Activated T-helper 2 cell treated with anti-CD3 and anti-CD28 coated beads, Interferon-gamma antibody, Interleukin-2, Interleukin-4, amounts not matched to agents 10 μg/mL and 5 μg/mL and 100 μg/mL, durations not matched to agents 14 hours and 24 hours and 36 hours (primary cell): ENCODE measurements at regions not wholly inside any gene's neighbourhood (a gene's known extent, or its start where the extent isn't known, plus 50 kb on each side); places are given as distances from the start of the nearest gene placed in this dataset.

ENCODE experiments used
- DNase-seq: peaks from one replicate; pipeline ENCODE4 v3.0.0; 2021; ENCODE audit warnings: low spot score
- H3K27ac Mint-ChIP-seq: one replicate; pipeline ENCODE4 v1.8.0; 2021; ENCODE audit warnings: mixed read lengths
- H3K27me3 Mint-ChIP-seq: one replicate; pipeline ENCODE4 v1.8.0; 2021; ENCODE audit warnings: low read depth, mixed read lengths
- H3K36me3 Mint-ChIP-seq: one replicate; pipeline ENCODE4 v1.8.0; 2021; ENCODE audit warnings: low read depth, mixed read lengths
- H3K4me1 Mint-ChIP-seq: one replicate; pipeline ENCODE4 v1.8.0; 2021; ENCODE audit warnings: low read depth, mixed read lengths
- H3K4me3 Mint-ChIP-seq: one replicate; pipeline ENCODE4 v1.8.0; 2021; ENCODE audit warnings: low read depth, mild to moderate bottlenecking, moderate library complexity, mixed read lengths
- H3K9me3 Mint-ChIP-seq: one replicate; pipeline ENCODE4 v1.8.0; 2021; ENCODE audit warnings: mixed read lengths
- intact Hi-C: fragments of 100-400 bp; cut with micrococcal nuclease; formaldehyde crosslinking; loops from one replicate; pipeline ENCODE4 v1.15.1; 2023

DNA sequence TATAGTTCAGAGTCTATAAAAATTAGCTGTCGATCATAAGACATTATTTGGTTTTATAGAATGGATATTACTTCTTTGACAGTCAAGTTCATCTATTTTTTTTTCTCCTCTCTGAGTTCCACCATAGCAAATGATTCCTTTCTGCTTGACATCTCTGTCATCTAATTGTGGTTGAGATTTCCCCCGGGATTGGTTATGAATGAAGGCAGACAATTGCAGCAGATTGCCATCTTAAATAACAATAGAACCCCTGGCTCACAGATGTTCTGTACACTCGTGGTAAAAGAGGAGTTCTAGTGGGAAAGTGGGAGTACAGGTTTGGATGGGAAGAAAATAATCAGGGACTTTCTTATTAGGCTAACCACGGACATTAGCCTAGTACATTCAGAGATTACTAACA is 292.1 kb upstream of the NRXN1 start:
- Mint-ChIP-seq H3K4me3 (no peak overlapping the region), H3K36me3 (no peaks in the 10 kb centered on the region), H3K4me1 (no peaks in the 10 kb centered on the region), H3K9me3 (peaks cover 42% of the 10 kb centered on the region), H3K27ac (no peak overlapping the region), H3K27me3 (no peaks in the 10 kb centered on the region)
- DNase-seq: no peak
- intact Hi-C loops: no loop called here

DNA sequence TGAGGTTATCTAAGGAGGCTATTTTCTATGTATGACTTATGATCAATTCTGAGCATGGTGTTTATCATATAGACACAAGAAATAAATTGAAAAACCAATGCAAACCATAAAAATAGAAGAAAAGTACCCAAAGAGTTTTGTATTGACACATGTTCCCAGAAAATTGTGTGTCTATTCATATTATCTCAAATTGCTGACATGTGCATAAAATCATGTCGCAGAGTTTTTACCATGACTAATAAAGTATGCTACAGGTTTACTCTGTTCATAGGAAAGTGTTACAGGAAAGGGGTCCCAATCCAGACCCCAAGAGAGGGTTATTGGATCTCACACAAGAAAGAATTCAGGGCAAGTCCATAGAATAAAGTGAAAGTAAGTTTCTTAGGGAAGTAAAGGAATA is 290.7 kb upstream of the NRXN1 start:
- H3K36me3 Mint-ChIP-seq: no peaks in the 10 kb centered on the region
- no peaks in the 10 kb centered on the region for H3K4me1 Mint-ChIP-seq
- H3K9me3 Mint-ChIP-seq: peaks cover 41% of the 10 kb centered on the region
- H3K27me3 Mint-ChIP-seq: no peaks in the 10 kb centered on the region
- no peak overlapping the region for H3K4me3 Mint-ChIP-seq
- no peak overlapping the region for H3K27ac Mint-ChIP-seq
- DNase-seq: no peak
- intact Hi-C loops: no loop called here

DNA sequence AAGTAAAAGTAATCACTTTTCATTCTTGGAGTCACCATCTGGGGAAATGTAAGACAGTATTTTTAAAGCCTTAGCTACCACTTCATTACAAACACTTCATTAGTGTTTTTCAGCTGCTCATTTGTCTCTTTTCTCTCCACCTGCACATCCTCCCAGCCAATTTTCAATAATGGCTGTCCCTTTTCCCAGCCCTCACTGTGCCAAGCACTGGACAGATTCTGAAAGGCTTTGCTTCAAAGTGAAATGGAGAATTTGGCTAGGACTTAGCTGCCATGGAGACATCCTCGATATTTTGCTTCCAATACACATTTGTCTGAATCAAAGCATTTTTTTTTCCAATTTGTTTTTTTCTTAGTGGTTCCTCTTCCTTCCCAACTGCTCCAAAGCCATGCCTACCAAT is 272.4 kb upstream of the NRXN1 start:
- H3K27me3 Mint-ChIP-seq: no peaks in the 10 kb centered on the region
- intact Hi-C loops: no loop called here
- H3K4me1 Mint-ChIP-seq: no peaks in the 10 kb centered on the region
- DNase-seq: no peak
- peaks cover 24% of the 10 kb centered on the region for H3K9me3 Mint-ChIP-seq
- H3K36me3 Mint-ChIP-seq: no peaks in the 10 kb centered on the region
- no peak overlapping the region for H3K4me3 Mint-ChIP-seq
- no peak overlapping the region for H3K27ac Mint-ChIP-seq

DNA sequence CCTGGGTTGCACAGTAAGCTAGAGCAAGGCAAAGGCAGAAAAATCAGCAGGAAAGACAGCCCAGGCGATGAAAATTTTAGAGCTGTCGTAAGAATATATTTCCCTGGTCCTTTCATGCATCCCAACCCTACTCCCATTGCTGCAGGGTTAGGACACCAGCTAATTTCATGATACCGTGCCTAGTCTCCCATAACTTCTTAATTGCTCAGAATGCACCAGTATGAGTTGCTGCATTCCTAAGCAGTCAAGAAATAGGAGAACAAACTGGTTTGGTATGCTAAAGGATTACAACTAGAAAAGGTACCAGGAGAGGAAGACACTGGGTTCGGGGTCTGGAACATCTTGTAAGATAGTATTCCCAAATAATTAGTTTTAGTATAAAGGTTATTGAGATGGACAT is 269.4 kb upstream of the NRXN1 start:
- Mint-ChIP-seq H3K27me3 (no peaks in the 10 kb centered on the region), H3K36me3 (no peaks in the 10 kb centered on the region), H3K4me3 (no peak overlapping the region), H3K27ac (no peak overlapping the region), H3K4me1 (no peaks in the 10 kb centered on the region), H3K9me3 (peaks cover 24% of the 10 kb centered on the region)
- no peak for DNase-seq
- intact Hi-C loops: no loop called here

DNA sequence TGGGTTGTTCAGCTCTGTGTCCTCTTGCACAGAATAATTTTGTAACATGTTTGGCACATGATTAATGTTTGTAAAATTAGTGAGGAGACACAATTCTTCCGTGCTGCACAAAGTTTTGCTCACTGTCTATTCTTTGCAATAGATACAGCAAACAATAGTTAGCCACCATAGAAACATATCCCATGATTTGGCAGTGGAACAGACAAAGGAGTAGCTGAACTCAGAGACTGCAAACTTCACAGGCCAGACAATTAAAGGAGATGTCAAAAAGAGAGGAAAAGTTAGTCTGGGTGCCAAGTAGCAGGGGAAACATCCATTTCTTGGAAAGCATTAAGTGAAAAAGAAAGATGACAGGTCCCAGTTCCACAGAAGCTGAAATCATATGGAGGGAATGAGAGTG is 267.4 kb upstream of the NRXN1 start:
- Mint-ChIP-seq H3K9me3 (peaks cover 12% of the 10 kb centered on the region), H3K4me1 (no peaks in the 10 kb centered on the region), H3K27me3 (no peaks in the 10 kb centered on the region), H3K4me3 (no peak overlapping the region), H3K36me3 (no peaks in the 10 kb centered on the region), H3K27ac (no peak overlapping the region)
- intact Hi-C loops: no loop called here
- no peak for DNase-seq

DNA sequence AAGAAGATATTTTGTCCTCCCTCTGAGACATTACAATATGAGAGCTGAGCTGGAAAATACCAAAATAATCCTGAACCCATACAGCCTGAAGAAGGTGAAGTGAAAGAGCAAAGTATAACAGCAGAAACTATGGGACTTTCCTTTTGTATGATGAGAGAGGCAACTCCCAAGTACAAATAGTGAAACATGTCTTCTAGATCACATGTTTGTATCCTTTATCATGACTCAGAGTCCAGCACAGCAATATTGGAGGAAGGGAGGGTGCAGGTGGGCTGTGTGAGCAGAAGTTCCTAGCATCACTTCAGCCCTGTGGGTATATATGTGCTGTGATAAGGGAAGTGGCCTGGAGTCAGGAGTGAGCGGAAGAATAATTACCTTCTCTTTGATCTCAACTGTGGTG is 265.6 kb upstream of the NRXN1 start:
- Mint-ChIP-seq H3K4me1 (no peaks in the 10 kb centered on the region), H3K27me3 (no peaks in the 10 kb centered on the region), H3K4me3 (no peak overlapping the region), H3K27ac (no peak overlapping the region), H3K36me3 (no peaks in the 10 kb centered on the region), H3K9me3 (peaks cover 16% of the 10 kb centered on the region)
- no peak for DNase-seq
- intact Hi-C loops: no loop called here

DNA sequence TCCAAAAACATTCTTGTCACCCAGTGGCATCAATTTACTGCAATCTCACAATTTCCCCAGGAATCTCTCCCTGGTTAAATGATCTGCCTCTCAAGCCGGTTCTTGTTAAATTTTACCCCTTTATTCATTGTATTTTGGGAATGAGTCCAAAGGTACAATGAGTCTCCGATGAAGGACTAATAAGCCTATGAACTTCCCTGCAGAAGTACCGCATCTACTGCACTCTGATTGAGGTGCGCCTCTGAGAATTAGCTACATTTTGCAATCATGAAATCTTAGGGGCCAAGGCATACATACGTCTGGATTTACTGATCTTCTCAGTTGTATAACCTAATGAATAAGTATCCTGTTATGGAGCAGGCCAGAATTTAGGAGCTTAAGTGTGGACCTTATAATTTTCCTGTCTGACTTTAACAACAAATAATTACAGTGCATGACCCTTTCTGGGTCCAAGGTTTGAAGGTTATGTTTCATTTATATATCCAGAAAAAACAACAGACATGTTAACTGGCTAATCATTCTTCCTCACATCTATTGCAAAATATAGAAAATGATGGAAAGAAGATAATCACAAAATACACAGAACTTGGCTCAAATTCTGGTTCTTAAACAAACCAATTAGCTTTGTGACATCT is 261.8 kb upstream of the NRXN1 start:
- Mint-ChIP-seq H3K27me3 (no peaks in the 10 kb centered on the region), H3K27ac (no peak overlapping the region), H3K4me3 (no peak overlapping the region), H3K9me3 (peaks cover 21% of the 10 kb centered on the region), H3K36me3 (no peaks in the 10 kb centered on the region), H3K4me1 (no peaks in the 10 kb centered on the region)
- intact Hi-C loops: no loop called here
- DNase-seq: no peak

DNA sequence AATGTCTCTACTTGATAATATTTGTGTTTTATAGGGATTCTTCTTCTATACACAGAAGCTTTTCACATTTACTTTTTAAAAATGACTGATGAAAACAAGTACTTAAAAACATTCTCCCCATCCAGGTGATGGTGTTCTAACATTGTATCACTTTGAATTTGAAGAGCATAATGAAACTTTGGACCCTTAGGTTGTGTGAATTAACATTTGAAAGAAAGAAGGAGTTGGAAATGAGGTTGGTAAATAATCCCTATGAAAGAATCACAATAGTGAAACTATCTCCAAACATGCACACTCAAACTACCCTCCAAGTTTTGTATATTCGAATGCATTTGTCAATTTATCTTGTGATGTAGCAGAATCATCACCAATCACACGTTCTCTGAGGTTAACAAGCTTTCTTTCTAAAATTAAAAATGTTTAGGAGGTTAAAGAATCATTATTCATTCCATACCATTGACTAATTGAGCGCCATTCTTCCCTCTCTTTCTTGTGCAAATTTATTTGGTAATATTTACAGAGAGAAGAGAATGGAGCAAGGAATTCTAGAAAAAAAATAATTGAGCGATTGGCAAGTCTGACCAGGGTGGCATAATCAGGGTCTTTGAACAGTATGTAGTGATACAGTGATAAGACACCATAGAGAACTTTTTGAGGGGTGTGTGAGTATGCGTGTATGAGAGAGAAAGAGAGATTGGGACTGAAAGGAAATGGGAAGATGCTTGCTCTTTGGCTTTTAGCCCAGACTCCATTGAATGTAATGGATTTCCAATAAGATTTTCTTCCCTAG is 260.0 kb upstream of the NRXN1 start:
- Mint-ChIP-seq H3K27ac (no peak overlapping the region), H3K36me3 (no peaks in the 10 kb centered on the region), H3K4me3 (no peak overlapping the region), H3K27me3 (no peaks in the 10 kb centered on the region), H3K9me3 (peaks cover 16% of the 10 kb centered on the region), H3K4me1 (no peaks in the 10 kb centered on the region)
- no peak for DNase-seq
- intact Hi-C loops: no loop called here

DNA sequence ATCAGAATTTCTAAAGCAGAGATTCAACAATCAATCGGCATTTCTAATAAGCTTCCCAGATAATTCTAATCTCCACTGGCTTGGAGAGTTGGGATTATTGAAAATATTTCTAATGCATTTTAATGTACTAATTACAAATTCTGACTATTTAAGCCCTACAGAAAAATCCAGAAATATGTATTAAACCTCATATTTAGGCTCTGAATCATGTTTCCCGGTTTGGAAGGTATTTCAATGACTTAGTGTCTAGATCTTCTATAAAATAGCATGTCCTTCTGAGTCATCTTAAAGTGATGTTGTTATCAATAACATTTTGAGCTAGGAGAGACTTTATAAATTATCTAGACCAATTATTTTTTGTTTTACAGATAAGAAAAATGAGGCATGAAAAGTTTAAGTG is 258.8 kb upstream of the NRXN1 start:
- H3K27ac Mint-ChIP-seq: no peak overlapping the region
- DNase-seq: no peak
- H3K9me3 Mint-ChIP-seq: peaks cover 24% of the 10 kb centered on the region
- H3K4me1 Mint-ChIP-seq: no peaks in the 10 kb centered on the region
- H3K4me3 Mint-ChIP-seq: no peak overlapping the region
- no peaks in the 10 kb centered on the region for H3K36me3 Mint-ChIP-seq
- no peaks in the 10 kb centered on the region for H3K27me3 Mint-ChIP-seq
- intact Hi-C loops: no loop called here

DNA sequence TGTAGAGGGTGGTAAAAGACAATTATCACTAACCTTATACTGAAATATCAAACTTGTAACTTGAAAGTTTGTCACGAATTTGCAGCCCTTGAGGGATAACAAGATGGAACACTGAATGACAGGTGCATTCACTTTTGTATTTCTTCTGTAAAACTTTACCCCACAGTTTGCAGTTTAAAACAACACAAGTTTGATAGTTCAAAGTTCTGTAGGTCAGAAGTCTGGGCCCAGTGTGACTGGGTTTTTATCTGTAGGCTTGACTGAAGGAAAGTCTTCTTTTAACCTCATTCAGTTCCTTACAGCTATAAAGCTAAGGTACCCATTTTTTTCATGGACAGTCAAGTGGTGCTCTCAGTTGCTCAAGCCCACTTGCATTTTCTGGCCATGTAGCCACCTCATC is 257.1 kb upstream of the NRXN1 start:
- no peak for DNase-seq
- Mint-ChIP-seq H3K9me3 (peaks cover 27% of the 10 kb centered on the region), H3K27ac (no peak overlapping the region), H3K36me3 (no peaks in the 10 kb centered on the region), H3K4me1 (no peaks in the 10 kb centered on the region), H3K4me3 (no peak overlapping the region), H3K27me3 (no peaks in the 10 kb centered on the region)
- intact Hi-C loops: no loop called here

DNA sequence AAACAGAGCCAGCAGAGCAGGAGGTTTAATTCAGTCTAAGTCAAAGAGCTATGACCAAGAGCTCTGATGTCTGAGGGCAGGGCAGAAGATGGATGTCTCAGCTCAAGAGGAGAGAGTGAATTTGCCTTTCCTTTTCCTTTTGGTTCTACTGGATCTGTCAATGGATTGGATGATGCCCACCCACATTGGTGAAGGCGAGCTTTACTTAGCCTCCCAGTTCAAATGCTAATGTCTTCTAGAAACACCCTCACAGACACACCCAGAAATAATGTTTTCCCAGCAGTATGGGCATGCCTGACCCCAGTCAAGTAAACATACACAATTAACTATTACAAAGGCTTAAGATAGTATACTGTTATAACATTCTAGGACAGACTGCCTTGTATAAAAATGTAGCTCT is 236.3 kb upstream of the NRXN1 start:
- Mint-ChIP-seq H3K9me3 (peaks cover 18% of the 10 kb centered on the region), H3K27ac (no peak overlapping the region), H3K4me1 (no peaks in the 10 kb centered on the region), H3K4me3 (no peak overlapping the region), H3K27me3 (no peaks in the 10 kb centered on the region), H3K36me3 (no peaks in the 10 kb centered on the region)
- intact Hi-C loops: no loop called here
- DNase-seq: no peak

DNA sequence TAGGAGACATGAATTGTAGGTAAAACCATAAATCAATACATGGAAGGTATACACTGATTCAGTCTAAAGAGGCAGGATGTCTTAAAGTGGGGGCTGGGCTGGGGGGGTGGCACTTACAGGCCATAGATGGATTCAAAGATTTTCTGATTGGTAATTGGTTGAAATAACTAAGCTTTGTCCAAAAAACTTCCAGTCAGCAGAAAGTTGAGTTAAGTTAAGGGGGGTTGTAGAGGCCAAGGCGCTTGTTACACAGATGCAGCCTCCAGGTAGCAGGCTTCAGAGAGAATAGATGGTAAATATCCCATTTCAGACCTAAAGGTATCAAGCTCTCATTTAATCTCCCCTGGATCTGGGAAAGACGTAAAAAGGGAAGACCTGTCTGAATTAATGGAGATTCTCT is 233.6 kb upstream of the NRXN1 start:
- no peak overlapping the region for H3K27ac Mint-ChIP-seq
- H3K36me3 Mint-ChIP-seq: no peaks in the 10 kb centered on the region
- intact Hi-C loops: no loop called here
- no peaks in the 10 kb centered on the region for H3K27me3 Mint-ChIP-seq
- peaks cover 22% of the 10 kb centered on the region for H3K9me3 Mint-ChIP-seq
- no peak for DNase-seq
- no peak overlapping the region for H3K4me3 Mint-ChIP-seq
- no peaks in the 10 kb centered on the region for H3K4me1 Mint-ChIP-seq

DNA sequence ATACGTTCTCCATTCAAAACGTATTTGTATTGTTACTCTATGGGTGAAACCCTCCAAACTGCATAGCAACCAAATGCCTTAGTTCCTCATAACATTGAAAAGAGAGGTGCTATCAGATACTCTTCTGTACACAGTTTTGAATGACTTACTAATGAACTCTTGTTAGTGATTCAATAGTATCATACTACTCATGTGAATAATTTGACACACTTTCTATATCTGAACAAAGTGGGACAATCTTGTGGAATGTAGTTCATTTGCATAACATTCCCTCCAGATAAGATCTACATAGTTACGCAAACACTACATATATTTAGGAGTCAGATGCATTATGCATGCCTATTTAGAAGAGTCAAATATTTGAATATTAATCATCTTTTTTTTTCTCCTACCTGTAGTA is 232.0 kb upstream of the NRXN1 start:
- no peak for DNase-seq
- Mint-ChIP-seq H3K4me3 (no peak overlapping the region), H3K27ac (no peak overlapping the region), H3K36me3 (no peaks in the 10 kb centered on the region), H3K4me1 (no peaks in the 10 kb centered on the region), H3K27me3 (no peaks in the 10 kb centered on the region), H3K9me3 (peaks cover 18% of the 10 kb centered on the region)
- intact Hi-C loops: no loop called here
